SIG-M5 treated with dmso at 0.1 percent for 504 hours (cell line): ENCODE measurements at regions not wholly inside any gene's neighbourhood (a gene's known extent, or its start where the extent isn't known, plus 50 kb on each side); places are given as distances from the start of the nearest gene placed in this dataset.

ENCODE experiments used
- DNase-seq: peaks from one replicate; lab custom pipeline; 2025; ENCODE audit not compliant: unreplicated experiment; lab: John Stamatoyannopoulos, UW

DNA sequence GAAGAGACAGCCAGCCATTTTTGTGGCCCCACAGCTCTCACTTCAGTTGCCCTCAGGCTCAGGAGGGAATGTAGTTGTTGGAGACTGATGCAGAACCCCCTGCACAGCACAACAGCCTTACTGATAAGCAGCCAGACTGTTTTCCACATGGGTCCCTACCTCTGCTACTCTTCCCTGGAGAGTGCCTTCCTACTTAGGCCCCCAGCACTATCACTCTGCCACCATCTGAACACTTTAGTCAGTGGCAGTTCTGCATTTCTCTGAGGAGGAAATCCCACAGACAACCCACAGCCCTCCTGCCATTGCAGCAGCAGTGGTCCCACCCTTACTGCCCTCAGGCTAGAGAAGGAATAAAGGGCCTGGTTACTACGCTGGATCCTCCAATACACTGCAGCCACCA lies 61.8 kb upstream of the PTPRD start:
- no peak for DNase-seq

- DNase-seq, result no peak
Observed at GRCh38 chr9:10678010-10678409, 65.2 kb upstream of the PTPRD start.

- no peak for DNase-seq
Observed at GRCh38 chr9:10678790-10679189, 66.0 kb upstream of the PTPRD start.

- no peak for DNase-seq
Observed at GRCh38 chr9:10686943-10687342, 74.1 kb upstream of the PTPRD start.

DNA sequence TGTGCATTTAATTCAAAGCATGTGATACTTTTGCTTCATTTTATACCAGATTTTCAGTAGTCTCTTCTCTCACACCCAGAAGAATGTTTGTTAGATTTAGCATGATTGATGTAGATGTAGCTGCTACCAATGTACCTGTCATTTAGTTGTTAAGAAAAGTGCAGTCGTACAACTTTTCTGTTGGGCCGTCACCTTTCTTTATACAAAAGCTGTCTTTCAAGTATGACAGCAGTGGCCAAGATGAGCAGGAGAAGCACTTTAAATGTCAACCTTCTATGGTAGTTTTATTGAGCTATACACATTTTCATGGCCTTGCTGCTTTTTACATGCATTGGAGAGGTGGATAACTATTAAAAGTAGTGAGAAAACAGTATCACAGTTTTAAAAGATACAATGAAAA lies 77.7 kb upstream of the PTPRD start:
- no peak for DNase-seq

DNA sequence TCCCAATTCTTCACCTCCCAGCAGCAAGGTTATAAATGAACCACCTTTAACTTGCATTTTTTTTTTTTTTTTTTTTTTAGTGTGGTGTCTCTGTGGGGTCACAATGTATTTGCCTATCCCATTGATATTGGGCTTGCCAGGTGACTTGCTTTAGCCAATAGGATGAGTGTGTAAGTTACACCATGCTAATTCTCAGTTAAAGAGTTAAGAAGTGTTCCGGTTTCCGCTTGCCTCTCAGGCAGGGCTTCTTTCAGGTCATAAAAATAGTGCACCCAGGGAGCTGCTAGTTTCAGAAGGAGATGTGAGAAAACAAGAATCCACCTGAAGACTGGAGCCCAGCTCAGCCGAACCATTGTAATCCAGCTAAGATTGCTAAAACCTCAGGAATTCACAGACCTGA lies 84.2 kb upstream of the PTPRD start:
- no peak for DNase-seq

DNA sequence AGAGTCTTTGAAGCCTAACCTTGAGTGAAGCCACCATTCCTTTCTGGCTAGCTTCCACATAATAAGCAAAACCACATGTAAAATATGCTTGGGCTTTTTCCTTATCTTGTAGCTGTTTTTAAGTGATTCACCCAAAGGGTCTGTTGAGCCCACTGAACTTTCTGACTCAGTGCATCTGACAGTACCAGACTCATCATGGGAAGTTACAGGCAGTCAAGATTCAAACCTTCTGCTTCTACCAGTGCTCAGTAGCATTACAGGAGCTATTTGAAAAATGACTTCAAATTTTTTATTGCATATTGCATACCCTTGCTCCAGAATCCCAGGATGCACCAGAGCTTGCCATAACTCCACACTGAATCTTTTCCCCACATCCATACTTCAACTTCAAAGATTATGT lies 87.5 kb upstream of the PTPRD start:
- DNase-seq, result no peak

- no peak for DNase-seq
Observed at GRCh38 chr9:10700915-10701314, 88.1 kb upstream of the PTPRD start.

GRCh38 chr9:10701906-10702305 lies 89.1 kb upstream of the PTPRD start:
- DNase-seq, result no peak

GRCh38 chr9:10703139-10703538 lies 90.3 kb upstream of the PTPRD start:
- DNase-seq, result no peak

- no peak for DNase-seq
Observed at GRCh38 chr9:10704720-10705119, 91.9 kb upstream of the PTPRD start.

GRCh38 chr9:10705383-10705782 lies 92.6 kb upstream of the PTPRD start:
- DNase-seq, result no peak

DNA sequence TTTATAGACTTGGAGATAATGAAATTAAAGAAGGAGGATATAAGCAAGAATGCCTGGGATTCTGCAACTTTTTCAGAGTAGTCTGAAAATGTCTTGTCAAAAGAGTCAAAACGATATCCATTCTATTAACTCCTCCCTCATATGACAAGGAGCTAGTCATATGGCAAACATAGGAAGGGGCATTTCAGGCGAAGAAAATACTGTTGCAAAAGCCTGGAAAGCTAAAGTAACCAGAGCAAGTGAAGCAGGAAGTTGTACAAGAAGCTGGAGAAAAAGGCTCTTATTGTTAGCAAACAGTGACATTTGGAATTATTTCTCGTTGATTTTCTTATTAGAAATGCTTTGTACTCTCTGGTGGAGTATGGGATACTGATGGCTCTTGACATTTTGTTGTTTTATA lies 94.0 kb upstream of the PTPRD start:
- no peak for DNase-seq

DNA sequence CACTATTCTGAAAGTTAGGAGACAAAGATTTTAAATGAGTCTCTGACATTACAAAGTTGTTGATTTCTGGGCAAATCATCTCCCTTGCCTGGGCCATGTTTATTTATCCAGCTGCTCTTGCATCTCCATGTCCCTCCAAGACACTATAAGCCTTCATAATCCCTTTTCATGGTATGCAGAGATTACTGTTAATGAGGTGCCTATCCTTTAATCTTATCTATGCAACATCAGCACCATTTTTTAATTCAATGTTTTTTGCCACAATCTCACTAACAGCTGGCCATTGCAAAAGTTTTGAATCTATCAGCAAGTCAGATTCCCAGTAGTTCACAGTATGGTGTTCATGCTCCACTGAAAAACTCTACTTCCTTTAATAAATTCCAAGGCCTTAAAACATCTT lies 108.5 kb upstream of the PTPRD start:
- no peak for DNase-seq

GRCh38 chr9:10729213-10729612 lies 116.4 kb upstream of the PTPRD start:
- no peak for DNase-seq

DNA sequence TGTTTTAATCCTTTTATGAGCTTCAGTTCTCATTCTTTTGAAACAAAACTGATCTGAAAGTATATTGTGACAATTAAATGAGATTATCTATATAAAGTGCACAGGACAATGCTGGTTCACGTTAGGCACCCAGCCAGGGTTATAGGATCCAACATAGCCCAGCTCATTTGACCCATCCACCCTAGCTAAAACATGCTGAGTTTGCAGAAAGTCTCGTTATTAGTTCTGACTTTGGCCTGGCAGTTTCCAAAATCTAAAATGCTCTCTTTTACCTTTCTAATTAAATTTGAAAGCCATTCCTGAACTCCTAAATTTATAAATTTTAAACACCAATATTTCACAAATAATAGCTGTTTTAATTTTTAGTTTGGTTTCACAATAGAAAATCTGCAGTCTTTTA lies 131.9 kb upstream of the PTPRD start:
- DNase-seq, result no peak

DNA sequence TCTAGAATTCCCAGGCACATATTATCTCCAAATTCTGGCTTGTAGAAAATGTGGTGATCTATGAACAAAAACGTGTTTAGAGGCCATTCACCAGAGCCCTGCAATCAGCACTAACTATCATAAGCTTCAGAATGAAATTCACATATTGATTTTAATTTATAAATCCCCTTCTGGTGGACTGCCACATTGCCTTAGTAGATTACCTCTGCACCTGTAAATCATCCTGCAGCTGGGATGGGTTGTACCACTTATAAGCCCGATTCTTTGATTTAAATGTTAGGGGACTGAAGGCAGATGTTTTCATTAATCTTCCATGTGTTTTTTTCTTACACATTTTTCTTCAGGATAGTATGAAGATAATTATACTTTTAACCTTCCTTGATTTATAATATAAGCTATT lies 140.7 kb upstream of the PTPRD start:
- no peak for DNase-seq

GRCh38 chr9:10764481-10764880 lies 151.7 kb upstream of the PTPRD start:
- no peak for DNase-seq

DNA sequence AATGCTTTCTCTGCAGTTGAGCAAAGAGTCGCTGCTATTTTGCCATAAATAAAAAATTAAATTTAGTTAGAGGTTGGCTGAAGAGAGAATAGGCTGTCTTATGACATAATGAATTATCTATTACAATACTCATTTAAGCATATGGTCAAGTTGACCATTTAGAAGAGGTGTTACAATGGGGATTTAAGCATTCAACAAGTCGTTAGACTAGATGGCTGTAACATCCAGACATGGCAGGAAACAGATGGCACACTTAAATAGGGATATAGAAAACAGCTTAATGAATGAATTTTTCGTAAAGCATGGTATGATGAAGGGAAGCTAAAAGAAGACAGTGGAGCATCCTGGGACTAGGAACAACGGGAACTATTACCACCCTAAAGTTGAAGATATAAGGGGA lies 160.3 kb upstream of the PTPRD start:
- DNase-seq, result no peak

GRCh38 chr9:10774051-10774450 lies 161.2 kb upstream of the PTPRD start:
- DNase-seq, result no peak

DNA sequence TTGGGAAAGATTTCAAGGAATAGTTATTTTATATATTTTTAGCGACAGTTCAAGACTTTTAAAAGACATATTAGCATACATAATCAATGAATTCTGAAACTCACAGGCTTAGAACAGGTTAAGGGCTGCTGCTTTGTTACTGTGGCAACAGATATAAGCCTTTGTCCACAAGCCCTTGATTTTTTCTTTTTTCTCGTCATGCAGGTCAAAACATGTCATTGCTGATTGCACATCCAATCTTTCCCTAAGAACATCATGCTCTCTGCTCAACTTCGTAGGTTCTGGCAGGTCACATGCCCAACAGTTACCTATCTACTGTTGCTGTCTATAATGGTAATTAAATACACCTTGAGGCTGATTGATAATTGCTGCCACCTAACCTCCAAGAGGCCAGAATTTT lies 172.5 kb upstream of the PTPRD start:
- DNase-seq, result no peak

DNA sequence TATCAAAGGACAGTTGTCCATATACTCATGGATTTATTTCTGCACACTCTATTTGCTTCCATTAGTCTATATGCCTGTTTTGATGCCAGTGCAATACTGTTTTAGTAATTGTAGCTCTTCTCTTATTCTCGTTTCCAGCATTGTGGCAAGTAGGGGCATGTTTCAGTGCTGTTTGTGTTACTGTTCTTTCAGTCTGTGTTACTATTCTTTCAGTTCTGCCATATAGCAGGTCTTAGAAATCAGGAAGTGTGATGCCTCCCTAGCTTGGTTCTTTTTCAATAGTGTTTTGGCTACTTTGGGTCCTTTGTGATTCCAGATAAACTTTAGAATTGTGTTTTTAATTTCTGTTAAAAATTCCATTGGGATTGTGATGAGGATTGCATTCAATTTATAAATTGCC lies 180.5 kb upstream of the PTPRD start:
- no peak for DNase-seq

DNA sequence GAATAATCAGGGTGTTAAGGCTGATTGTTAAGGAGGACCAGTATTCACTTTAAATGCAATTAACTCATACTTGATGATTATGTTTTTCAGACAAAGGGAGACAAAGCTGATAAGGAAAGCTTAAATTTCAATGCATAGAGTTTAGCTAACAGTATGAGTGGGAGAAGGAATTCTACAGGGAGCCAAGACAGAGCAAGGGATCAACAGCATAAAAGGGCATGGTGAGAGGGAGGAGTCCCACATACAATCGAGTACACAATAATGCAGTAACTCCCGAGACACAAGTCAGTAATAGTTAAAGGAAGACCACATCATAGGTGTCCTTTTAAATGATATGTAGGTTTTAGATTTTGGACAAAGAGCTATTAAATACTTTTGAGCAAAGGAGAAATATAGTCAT lies 191.7 kb upstream of the PTPRD start:
- no peak for DNase-seq

DNA sequence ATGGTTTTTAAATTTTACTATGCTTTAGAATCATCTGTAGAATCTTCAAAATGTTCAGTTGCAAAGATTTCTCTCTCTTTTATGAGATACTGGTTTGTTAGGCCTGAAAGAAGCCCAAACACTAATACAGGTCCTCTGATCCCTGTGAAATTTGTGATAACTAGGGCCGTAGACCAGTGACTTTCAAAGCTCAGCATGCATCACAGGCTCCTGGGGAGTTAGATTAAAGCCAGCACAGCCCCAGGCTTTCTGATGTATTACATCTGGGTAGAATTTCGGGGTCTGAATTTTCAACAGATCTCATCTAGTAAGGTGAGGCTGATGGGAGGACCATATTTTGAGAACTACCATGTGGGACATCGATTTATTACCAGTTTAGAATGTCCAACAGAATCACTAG lies 194.1 kb upstream of the PTPRD start:
- no peak for DNase-seq
